H9 (cell line): ENCODE measurements at regions not wholly inside any gene's neighbourhood (a gene's known extent, or its start where the extent isn't known, plus 50 kb on each side); places are given as distances from the start of the nearest gene placed in this dataset.

ENCODE experiments used
- DNase-seq: peaks from one replicate; pipeline ENCODE4 v3.0.0-alpha.2; 2017
- H2AFZ ChIP-seq: one replicate; pipeline ENCODE4 v1.6.1; 2013; ENCODE audit warnings: mild to moderate bottlenecking, low read length, control low read depth, moderate library complexity
- H2AK5ac ChIP-seq: 2 replicates; pipeline ENCODE4 v1.6.1; 2013; ENCODE audit warnings: low read length, control low read depth, mixed read lengths; ENCODE audit not compliant: insufficient read length
- H2BK120ac ChIP-seq: one replicate; pipeline ENCODE4 v1.6.1; 2013; ENCODE audit warnings: low read depth, mild to moderate bottlenecking, low read length, control low read depth, inconsistent platforms; ENCODE audit not compliant: poor library complexity, severe bottlenecking
- H2BK12ac ChIP-seq: 2 replicates; pipeline ENCODE4 v1.6.1; 2013; ENCODE audit warnings: low read length, control low read depth, mixed read lengths, low read depth; ENCODE audit not compliant: insufficient read length
- H2BK15ac ChIP-seq: 2 replicates; pipeline ENCODE4 v1.6.1; 2013; ENCODE audit warnings: low read depth, low read length, control low read depth
- H2BK20ac ChIP-seq: one replicate; pipeline ENCODE4 v1.6.1; 2013; ENCODE audit warnings: low read depth, mild to moderate bottlenecking, low read length, control low read depth, inconsistent platforms; ENCODE audit not compliant: poor library complexity, severe bottlenecking
- H2BK5ac ChIP-seq: 2 replicates; pipeline ENCODE4 v1.6.1; 2013; ENCODE audit warnings: low read length, control low read depth, mixed read lengths; ENCODE audit not compliant: insufficient read length
- H3K14ac ChIP-seq: 2 replicates; pipeline ENCODE4 v1.6.1; 2013; ENCODE audit warnings: low read length, control low read depth; ENCODE audit not compliant: insufficient read depth
- H3K18ac ChIP-seq: 2 replicates; pipeline ENCODE4 v1.6.1; 2013; ENCODE audit warnings: low read depth, mild to moderate bottlenecking, mixed read lengths, low read length, control low read depth; ENCODE audit not compliant: insufficient read length
- H3K23ac ChIP-seq: 2 replicates; pipeline ENCODE4 v1.6.1; 2013; ENCODE audit warnings: low read length, control low read depth, mixed read lengths, low read depth; ENCODE audit not compliant: insufficient read length
- H3K23me2 ChIP-seq: 2 replicates; pipeline ENCODE4 v1.6.1; 2013; ENCODE audit warnings: low read depth, mild to moderate bottlenecking, mixed read lengths, low read length, control low read depth; ENCODE audit not compliant: insufficient read length, poor library complexity, severe bottlenecking
- H3K27ac ChIP-seq: 2 replicates; pipeline ENCODE4 v1.5.1; 2013; ENCODE audit warnings: low read length, control low read depth, mixed read lengths, low read depth; ENCODE audit not compliant: insufficient read length
- H3K27me3 ChIP-seq: 2 replicates; pipeline ENCODE4 v1.6.1; 2013; ENCODE audit warnings: low read length, control low read depth, inconsistent platforms; ENCODE audit not compliant: insufficient read depth
- H3K4ac ChIP-seq: 2 replicates; pipeline ENCODE4 v1.6.1; 2013; ENCODE audit warnings: low read depth, mild to moderate bottlenecking, control low read depth, inconsistent platforms, low read length, moderate library complexity
- H3K4me1 ChIP-seq: 2 replicates; pipeline ENCODE4 v1.6.1; 2013; ENCODE audit warnings: low read length, control low read depth, inconsistent platforms; ENCODE audit not compliant: insufficient read depth
- H3K4me2 ChIP-seq: 2 replicates; pipeline ENCODE4 v1.6.1; 2013; ENCODE audit warnings: low read length, control low read depth, mixed read lengths; ENCODE audit not compliant: insufficient read length, insufficient read depth
- H3K56ac ChIP-seq: 2 replicates; pipeline ENCODE4 v1.6.1; 2013; ENCODE audit warnings: low read depth, mild to moderate bottlenecking, mixed read lengths, low read length, control low read depth; ENCODE audit not compliant: insufficient read length
- H3K79me1 ChIP-seq: 2 replicates; pipeline ENCODE4 v1.6.1; 2013; ENCODE audit warnings: low read depth, mild to moderate bottlenecking, moderate library complexity, low read length, control low read depth, inconsistent platforms; ENCODE audit not compliant: insufficient read depth, poor library complexity, severe bottlenecking
- H3K79me2 ChIP-seq: 2 replicates; pipeline ENCODE4 v1.6.1; 2013; ENCODE audit warnings: low read length, control low read depth, inconsistent platforms; ENCODE audit not compliant: insufficient read depth
- H3K9ac ChIP-seq: 2 replicates; pipeline ENCODE4 v1.6.1; 2013; ENCODE audit warnings: low read length, control low read depth, mixed read lengths; ENCODE audit not compliant: insufficient read length; ENCODE audit errors: extremely low read depth
- H3K9me3 ChIP-seq: one replicate; pipeline ENCODE4 v1.6.1; 2013; ENCODE audit warnings: low read depth, low read length, inconsistent platforms; ENCODE audit not compliant: control insufficient read depth
- H3T11ph ChIP-seq: one replicate; pipeline ENCODE4 v1.6.1; 2013; ENCODE audit warnings: mild to moderate bottlenecking, low read length, control low read depth, inconsistent platforms
- H4K20me1 ChIP-seq: one replicate; pipeline ENCODE4 v1.6.1; 2013; ENCODE audit not compliant: control insufficient read depth, insufficient read length, insufficient read depth
- H4K5ac ChIP-seq: 2 replicates; pipeline ENCODE4 v1.6.1; 2013; ENCODE audit warnings: low read depth, mild to moderate bottlenecking, mixed read lengths, low read length, control low read depth; ENCODE audit not compliant: insufficient read length
- H4K8ac ChIP-seq: replicated peaks from 2 replicates; pipeline ENCODE4 v1.6.1; 2013; ENCODE audit warnings: low read length, control low read depth, mixed read lengths, low read depth; ENCODE audit not compliant: insufficient read length
- H4K91ac ChIP-seq: 2 replicates; pipeline ENCODE4 v1.6.1; 2013; ENCODE audit warnings: low read depth, mild to moderate bottlenecking, moderate library complexity, mixed read lengths, low read length, control low read depth; ENCODE audit not compliant: insufficient read length
- H3K27ac Mint-ChIP-seq, 3 experiments: 2 replicates in 2 of 3; 3 replicates in 1 of 3; pipeline ENCODE4 v1.8.0; 2020 to 2021; ENCODE audit warnings: mixed read lengths in 3 of 3, mild to moderate bottlenecking in 1 of 3, moderate library complexity in 1 of 3
- H3K27me3 Mint-ChIP-seq: 2 replicates; pipeline ENCODE4 v1.8.0; 2021; ENCODE audit warnings: low read depth, mild to moderate bottlenecking, moderate library complexity, mixed read lengths
- H3K36me3 Mint-ChIP-seq, 3 experiments: 2 replicates in 2 of 3; 3 replicates in 1 of 3; pipeline ENCODE4 v1.8.0; 2020 to 2021; ENCODE audit warnings: low read depth in 3 of 3, mixed read lengths in 3 of 3; ENCODE audit not compliant: insufficient read depth in 1 of 3
- H3K4me1 Mint-ChIP-seq, 2 experiments: 2 replicates each; pipeline ENCODE4 v1.8.0; 2020; ENCODE audit warnings: mixed read lengths in 2 of 2
- H3K4me3 Mint-ChIP-seq, 2 experiments: 2 replicates in 1 of 2; 3 replicates in 1 of 2; pipeline ENCODE4 v1.8.0; 2020 to 2021; ENCODE audit warnings: mild to moderate bottlenecking in 2 of 2, mixed read lengths in 2 of 2, moderate library complexity in 1 of 2
- H3K9me3 Mint-ChIP-seq, 2 experiments: 2 replicates in 1 of 2; 3 replicates in 1 of 2; pipeline ENCODE4 v1.8.0; 2020; ENCODE audit warnings: mild to moderate bottlenecking in 2 of 2, mixed read lengths in 2 of 2, moderate library complexity in 1 of 2
- CTCF ChIP-seq: fragments of 200-600 bp; sonication (generic); conservative IDR thresholded peaks from 3 replicates; pipeline ENCODE4 v1.8.0; 2021; ENCODE audit warnings: antibody characterized with exemption, mild to moderate bottlenecking
- WGBS: extraction: QIAGEN DNeasy Blood & Tissue Kit; methylation state at CpG from one replicate; pipeline ENCODE4 v1.1.7; 2013; ENCODE audit warnings: missing lambda C conversion rate, low lambda C conversion rate, mixed read lengths; ENCODE audit not compliant: insufficient read length; ENCODE audit errors: extremely low coverage; 5-methylcytosine and 5-hydroxymethylcytosine counted together

GRCh38 chr15:95097361-95097760, 866.0 kb downstream of the MCTP2 start:
- H3K36me3 Mint-ChIP-seq: no peaks in the 10 kb centered on the region; a peak in 1 of 7 replicates
- no peak overlapping the region for H3K27ac Mint-ChIP-seq
- no peak overlapping the region for H3K14ac ChIP-seq
- H3K9ac ChIP-seq: no peak overlapping the region
- H3K4me1 Mint-ChIP-seq: no peaks in the 10 kb centered on the region
- H4K8ac ChIP-seq: no peak overlapping the region
- H3K27me3 Mint-ChIP-seq: no peaks in the 10 kb centered on the region
- no peak overlapping the region for H2AFZ ChIP-seq
- no peaks in the 10 kb centered on the region for H4K20me1 ChIP-seq
- no peak overlapping the region for H3K56ac ChIP-seq
- no peak overlapping the region for H4K5ac ChIP-seq
- H3T11ph ChIP-seq: no peak overlapping the region
- H2BK15ac ChIP-seq: no peak overlapping the region
- no peak overlapping the region for H3K4me3 Mint-ChIP-seq
- no peak overlapping the region for H2BK5ac ChIP-seq
- H2BK120ac ChIP-seq: no peak overlapping the region
- no peak overlapping the region for H3K4me2 ChIP-seq
- no peaks in the 10 kb centered on the region for H3K23me2 ChIP-seq
- H3K27me3 ChIP-seq: no peaks in the 10 kb centered on the region
- no peaks in the 10 kb centered on the region for H3K79me1 ChIP-seq
- TF ChIP-seq CTCF: no peak
- no peak for DNase-seq
- no peaks in the 10 kb centered on the region for H3K4me1 ChIP-seq
- no peaks in the 10 kb centered on the region; a peak in 1 of 5 replicates for H3K9me3 Mint-ChIP-seq
- H4K91ac ChIP-seq: no peak overlapping the region
- H3K4ac ChIP-seq: no peak overlapping the region
- no peak overlapping the region for H2AK5ac ChIP-seq
- no peaks in the 10 kb centered on the region for H3K9me3 ChIP-seq
- H3K27ac ChIP-seq: no peak overlapping the region
- no CpG with 5 or more reads among the region's 2 CpGs for WGBS
- H3K79me2 ChIP-seq: no peaks in the 10 kb centered on the region
- no peak overlapping the region for H2BK12ac ChIP-seq
- H2BK20ac ChIP-seq: no peak overlapping the region
- H3K23ac ChIP-seq: no peak overlapping the region
- no peak overlapping the region for H3K18ac ChIP-seq
